ENCODE measurements at regions not wholly inside any gene's neighbourhood (a gene's known extent, or its start where the extent isn't known, plus 50 kb on each side); places are given as distances from the start of the nearest gene placed in this dataset.

DNA sequence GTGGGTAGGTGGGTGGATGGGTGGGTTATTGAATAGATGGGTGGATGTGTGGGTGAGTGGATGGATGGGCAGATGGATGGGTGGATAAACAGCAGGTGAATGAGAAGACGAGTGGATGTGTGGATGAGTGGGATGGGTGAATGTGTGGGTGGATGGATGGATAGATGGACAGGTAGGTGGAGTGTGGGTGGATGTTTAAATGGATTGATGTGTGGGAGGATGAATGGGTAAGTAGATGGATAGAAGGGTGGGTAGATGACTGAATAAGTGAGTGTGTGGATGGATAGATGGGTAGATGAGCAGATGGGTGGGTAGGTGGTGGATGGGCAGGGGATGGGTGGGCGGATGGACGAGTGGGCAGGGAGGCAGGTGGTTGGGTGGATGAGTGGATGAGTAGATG, 397.6 kb upstream of the IRX4 start:
- no peak overlapping the region for H3K4me3 Mint-ChIP-seq
- no peaks in the 10 kb centered on the region for H3K27me3 Mint-ChIP-seq (ENCODE audit: low read depth)
- H3K36me3 Mint-ChIP-seq (ENCODE audit: low read depth), result no peaks in the 10 kb centered on the region
- H3K9me3 Mint-ChIP-seq, result no peaks in the 10 kb centered on the region
- H3K27ac Mint-ChIP-seq, result no peak overlapping the region
- H3K4me1 Mint-ChIP-seq (ENCODE audit: low read depth), result no peaks in the 10 kb centered on the region

DNA sequence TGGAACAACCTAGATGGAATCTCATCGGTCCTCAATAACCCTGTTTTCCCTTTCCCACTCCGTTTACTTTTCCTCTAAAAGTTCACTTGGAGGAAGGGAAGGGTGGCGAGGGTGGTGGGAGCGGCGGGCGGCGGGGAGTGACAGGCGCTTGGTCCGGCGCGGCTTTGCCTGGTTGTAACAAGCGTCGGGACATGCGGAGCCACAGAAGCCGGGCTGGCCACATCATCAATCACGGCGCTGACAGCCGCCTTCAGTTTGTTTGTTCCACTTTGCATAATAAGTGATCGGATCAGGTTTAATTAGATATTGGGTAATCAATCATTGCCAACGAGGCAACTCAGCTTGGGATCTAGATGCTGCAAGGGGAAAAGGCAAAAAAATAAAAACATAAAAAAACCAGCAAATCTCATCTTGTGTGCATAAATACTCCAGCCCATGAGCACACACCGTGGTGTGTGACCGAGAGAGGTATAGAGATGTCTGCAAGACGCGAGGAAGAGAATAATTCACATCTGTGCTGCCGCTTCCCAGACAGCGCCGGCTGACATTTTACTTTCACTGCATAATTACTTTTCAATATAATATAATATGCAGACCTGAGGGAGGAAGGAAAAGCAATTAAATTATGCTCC, 396.2 kb upstream of the IRX4 start:
- H3K4me1 Mint-ChIP-seq (ENCODE audit: low read depth), result no peaks in the 10 kb centered on the region
- H3K27ac Mint-ChIP-seq, result no peak overlapping the region
- H3K27me3 Mint-ChIP-seq (ENCODE audit: low read depth), result no peaks in the 10 kb centered on the region
- H3K9me3 Mint-ChIP-seq, result no peaks in the 10 kb centered on the region
- no peak overlapping the region for H3K4me3 Mint-ChIP-seq
- no peaks in the 10 kb centered on the region for H3K36me3 Mint-ChIP-seq (ENCODE audit: low read depth)

DNA sequence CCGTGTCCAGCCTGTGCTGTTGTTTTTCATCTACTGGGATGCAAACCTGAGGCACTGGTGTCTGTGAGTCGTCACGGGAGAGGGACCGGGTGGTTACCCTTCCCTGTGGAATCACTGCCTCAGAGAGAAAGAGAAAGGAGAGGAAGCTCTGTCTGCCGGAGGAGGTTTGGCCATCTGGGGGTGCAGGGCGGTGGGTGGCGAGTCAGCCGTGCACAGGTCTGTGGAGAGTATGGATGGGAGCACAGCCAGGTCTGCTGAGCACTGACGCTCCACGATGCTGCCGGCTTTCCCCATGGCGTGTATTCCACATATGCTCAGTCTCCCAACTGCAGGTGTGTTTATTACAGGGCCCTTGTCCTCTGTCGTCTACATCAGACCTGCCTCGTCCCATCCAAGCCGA, 395.2 kb upstream of the IRX4 start:
- no peaks in the 10 kb centered on the region for H3K4me1 Mint-ChIP-seq (ENCODE audit: low read depth)
- H3K9me3 Mint-ChIP-seq, result no peaks in the 10 kb centered on the region
- H3K36me3 Mint-ChIP-seq (ENCODE audit: low read depth), result no peaks in the 10 kb centered on the region
- no peaks in the 10 kb centered on the region for H3K27me3 Mint-ChIP-seq (ENCODE audit: low read depth)
- H3K27ac Mint-ChIP-seq, result no peak overlapping the region
- no peak overlapping the region for H3K4me3 Mint-ChIP-seq

DNA sequence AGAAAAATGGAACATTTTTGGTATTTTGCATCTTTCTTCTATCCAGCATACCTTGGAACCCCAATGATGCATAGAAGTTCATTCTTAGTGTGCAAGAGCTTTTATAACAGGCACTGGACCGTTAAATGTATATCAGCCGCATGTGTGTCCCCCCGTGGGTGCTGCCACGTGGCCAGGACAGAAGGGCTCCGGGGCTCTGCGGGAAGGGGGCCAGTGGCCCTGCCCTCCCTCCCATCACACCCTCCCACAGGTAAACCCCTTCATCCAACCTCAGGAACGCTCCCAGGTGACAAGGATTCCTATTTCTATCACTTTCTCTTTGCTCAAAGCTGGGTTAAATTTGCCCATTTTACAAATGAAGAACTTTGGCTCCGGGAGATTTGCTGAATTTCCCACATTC, 393.4 kb upstream of the IRX4 start:
- Mint-ChIP-seq H3K27me3 (ENCODE audit: low read depth) (no peaks in the 10 kb centered on the region), H3K9me3 (no peaks in the 10 kb centered on the region), H3K4me3 (no peak overlapping the region), H3K27ac (no peak overlapping the region), H3K36me3 (ENCODE audit: low read depth) (no peaks in the 10 kb centered on the region), H3K4me1 (ENCODE audit: low read depth) (no peaks in the 10 kb centered on the region)

DNA sequence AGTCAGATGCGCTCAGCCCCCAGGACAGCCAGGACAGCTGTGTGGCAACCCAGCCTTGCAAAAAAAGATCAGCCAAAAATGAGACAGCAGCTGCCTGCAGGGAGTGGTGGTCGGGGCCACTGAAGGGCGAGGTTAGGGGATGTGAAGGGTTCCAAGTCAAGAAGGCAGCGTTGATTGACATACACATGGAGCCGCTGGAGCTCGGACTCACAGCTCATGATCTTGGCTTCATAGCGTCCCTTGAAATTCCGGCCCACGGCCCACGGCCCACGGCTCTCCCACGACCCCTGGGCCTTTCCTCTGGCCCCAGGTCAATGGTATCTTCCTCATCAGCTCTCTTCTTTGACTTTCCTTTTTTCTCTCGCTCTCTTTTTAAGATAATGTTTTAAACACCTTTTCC, 390.0 kb upstream of the IRX4 start:
- Mint-ChIP-seq H3K36me3 (ENCODE audit: low read depth) (no peaks in the 10 kb centered on the region), H3K4me1 (ENCODE audit: low read depth) (no peaks in the 10 kb centered on the region), H3K9me3 (no peaks in the 10 kb centered on the region), H3K4me3 (no peak overlapping the region), H3K27ac (no peak overlapping the region), H3K27me3 (ENCODE audit: low read depth) (no peaks in the 10 kb centered on the region)

DNA sequence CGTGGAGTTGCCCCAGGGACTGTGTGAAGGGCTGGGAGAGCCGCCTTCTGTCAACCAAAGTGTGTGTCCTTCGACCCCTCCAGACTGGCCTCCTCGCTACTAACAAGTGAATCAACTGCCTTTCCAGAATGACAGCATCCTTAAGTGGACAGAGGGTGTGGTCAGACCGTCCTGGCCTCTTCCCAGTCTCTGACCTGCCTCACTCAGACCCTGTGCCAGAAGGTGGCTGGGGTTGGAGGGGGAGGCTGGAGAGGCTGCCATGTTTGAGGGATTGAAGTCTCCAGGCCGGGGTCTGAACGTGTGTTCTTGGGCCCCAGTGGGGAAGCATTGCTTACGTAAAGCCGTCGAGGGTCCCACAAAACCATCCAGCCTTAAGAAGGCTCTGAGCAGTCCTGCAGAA, 389.3 kb upstream of the IRX4 start:
- Mint-ChIP-seq H3K9me3 (no peaks in the 10 kb centered on the region), H3K27ac (no peak overlapping the region), H3K27me3 (ENCODE audit: low read depth) (no peaks in the 10 kb centered on the region), H3K36me3 (ENCODE audit: low read depth) (no peaks in the 10 kb centered on the region), H3K4me3 (no peak overlapping the region), H3K4me1 (ENCODE audit: low read depth) (no peaks in the 10 kb centered on the region)

DNA sequence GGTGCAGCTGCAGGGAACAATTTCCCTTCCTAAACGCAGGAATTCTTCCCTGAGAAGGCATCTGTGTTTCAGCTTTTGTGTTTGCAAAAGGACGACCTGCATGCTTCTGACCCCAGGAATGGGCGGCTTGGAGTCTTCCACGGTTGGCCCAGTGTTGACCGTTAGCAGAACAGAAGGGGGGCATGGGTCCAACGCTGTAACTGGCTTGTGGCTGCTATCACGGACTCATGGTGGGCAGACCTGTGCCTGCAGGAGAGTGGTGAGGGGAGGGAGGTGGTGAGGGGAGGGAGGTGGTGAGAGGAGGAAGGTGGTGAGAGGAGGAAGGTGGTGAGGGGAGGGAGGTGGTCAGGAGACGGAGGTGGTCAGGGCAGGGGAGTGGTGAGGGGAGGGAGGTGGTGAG, 388.6 kb upstream of the IRX4 start:
- Mint-ChIP-seq H3K27me3 (ENCODE audit: low read depth) (no peaks in the 10 kb centered on the region), H3K9me3 (no peaks in the 10 kb centered on the region), H3K4me3 (no peak overlapping the region), H3K4me1 (ENCODE audit: low read depth) (no peaks in the 10 kb centered on the region), H3K27ac (no peak overlapping the region), H3K36me3 (ENCODE audit: low read depth) (no peaks in the 10 kb centered on the region)

DNA sequence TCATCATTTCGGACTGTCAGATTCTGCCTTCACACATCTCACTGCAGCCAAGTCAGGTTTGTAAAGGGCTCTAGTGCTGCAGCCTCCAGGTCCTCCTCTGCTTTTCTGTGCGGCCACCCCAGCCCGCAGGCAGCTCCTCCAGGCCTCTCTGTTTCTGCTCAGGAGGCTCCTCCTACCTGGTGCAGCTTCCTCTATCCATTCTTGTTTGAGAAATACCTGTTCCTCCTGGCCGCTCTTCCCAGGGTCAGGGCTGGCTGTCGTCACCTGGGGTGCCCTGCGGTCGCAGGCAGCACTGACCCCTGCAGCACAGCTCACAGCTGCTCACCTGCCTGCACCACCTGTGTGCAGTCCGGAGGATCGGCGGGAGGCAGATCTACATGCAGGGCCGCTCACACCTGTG, 387.7 kb upstream of the IRX4 start:
- H3K9me3 Mint-ChIP-seq, result no peaks in the 10 kb centered on the region
- H3K27me3 Mint-ChIP-seq (ENCODE audit: low read depth), result no peaks in the 10 kb centered on the region
- no peaks in the 10 kb centered on the region for H3K4me1 Mint-ChIP-seq (ENCODE audit: low read depth)
- H3K27ac Mint-ChIP-seq, result no peak overlapping the region
- no peaks in the 10 kb centered on the region for H3K36me3 Mint-ChIP-seq (ENCODE audit: low read depth)
- no peak overlapping the region for H3K4me3 Mint-ChIP-seq

DNA sequence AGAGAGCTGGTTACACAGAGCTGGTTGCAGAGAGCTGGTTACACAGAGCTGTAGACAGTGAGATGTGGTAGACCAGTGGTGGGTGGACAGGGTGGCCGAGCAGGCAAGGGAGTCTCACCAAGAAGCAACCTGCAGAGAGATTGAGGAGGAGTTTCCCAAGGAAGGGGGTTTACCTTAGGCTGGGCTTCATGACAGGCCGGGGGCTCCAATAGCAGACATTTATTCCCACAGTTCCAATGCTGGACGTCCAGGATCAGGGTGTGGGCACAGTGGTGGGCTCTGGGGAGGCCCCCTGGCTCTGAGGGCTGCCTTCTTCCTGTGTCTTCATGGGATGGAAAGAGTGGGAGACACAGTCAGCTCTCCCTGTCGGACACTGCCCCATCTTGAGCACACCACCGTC, 386.9 kb upstream of the IRX4 start:
- no peak overlapping the region for H3K4me3 Mint-ChIP-seq

DNA sequence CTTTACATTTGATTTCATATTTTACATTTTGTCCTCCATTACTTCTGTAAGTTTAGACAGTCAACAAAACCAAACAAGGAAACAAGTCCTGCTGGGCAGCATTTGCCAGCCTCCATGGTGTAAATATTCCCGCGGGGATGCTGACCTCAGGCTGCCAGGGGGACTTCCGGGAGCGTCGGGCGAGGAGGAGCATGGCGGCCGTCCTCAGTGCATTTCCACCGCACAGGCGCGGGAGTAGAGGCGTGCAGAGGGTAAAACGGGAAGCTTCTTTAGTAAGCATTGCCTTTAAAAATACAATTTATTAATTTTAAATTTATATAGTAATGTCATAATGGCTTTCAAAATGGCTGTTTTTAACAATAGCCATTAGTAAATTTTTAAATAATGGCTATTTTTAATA, 385.3 kb upstream of the IRX4 start:
- H3K36me3 Mint-ChIP-seq (ENCODE audit: low read depth), result no peaks in the 10 kb centered on the region
- H3K9me3 Mint-ChIP-seq, result no peaks in the 10 kb centered on the region
- H3K4me3 Mint-ChIP-seq, result no peak overlapping the region
- H3K27ac Mint-ChIP-seq, result no peak overlapping the region
- no peaks in the 10 kb centered on the region for H3K4me1 Mint-ChIP-seq (ENCODE audit: low read depth)
- H3K27me3 Mint-ChIP-seq (ENCODE audit: low read depth), result no peaks in the 10 kb centered on the region

More for the DNA sequence above, 386.9 kb upstream of the IRX4 start:
- H3K27me3 Mint-ChIP-seq (ENCODE audit: low read depth), result no peaks in the 10 kb centered on the region
- no peaks in the 10 kb centered on the region for H3K36me3 Mint-ChIP-seq (ENCODE audit: low read depth)
- H3K27ac Mint-ChIP-seq, result no peak overlapping the region
- no peaks in the 10 kb centered on the region for H3K4me1 Mint-ChIP-seq (ENCODE audit: low read depth)
- no peaks in the 10 kb centered on the region for H3K9me3 Mint-ChIP-seq

DNA sequence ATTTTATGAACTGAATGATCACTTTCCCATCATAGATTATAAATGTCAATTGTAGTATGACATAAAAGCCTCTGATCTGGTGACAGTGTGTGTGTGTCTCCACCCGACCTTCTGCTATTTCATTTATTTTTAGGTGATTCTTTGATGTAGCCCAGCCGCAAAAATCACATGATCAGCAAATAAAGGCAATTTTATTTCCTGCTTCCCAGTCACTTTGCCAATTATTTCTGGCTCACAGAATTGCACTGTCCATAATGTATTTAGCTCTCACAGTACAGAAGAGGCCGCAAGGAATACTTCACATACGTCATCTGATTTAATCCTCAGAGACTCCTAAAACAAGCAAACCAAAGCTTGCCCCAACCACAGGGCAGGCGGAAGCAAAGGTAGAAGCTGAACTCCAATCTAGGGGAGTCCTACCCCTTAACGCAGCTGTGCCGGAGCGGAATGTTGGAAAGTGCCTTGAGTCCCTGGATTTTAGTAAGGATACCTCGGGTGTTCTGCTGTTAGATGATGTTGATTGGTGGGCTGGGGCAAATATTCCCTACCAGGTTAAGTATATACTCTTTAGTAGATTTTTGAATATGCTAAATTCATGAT, 384.0 kb upstream of the IRX4 start:
- no peaks in the 10 kb centered on the region for H3K9me3 Mint-ChIP-seq
- H3K27me3 Mint-ChIP-seq (ENCODE audit: low read depth), result no peaks in the 10 kb centered on the region
- no peak overlapping the region for H3K27ac Mint-ChIP-seq
- no peak overlapping the region for H3K4me3 Mint-ChIP-seq
- no peaks in the 10 kb centered on the region for H3K36me3 Mint-ChIP-seq (ENCODE audit: low read depth)
- no peaks in the 10 kb centered on the region for H3K4me1 Mint-ChIP-seq (ENCODE audit: low read depth)

DNA sequence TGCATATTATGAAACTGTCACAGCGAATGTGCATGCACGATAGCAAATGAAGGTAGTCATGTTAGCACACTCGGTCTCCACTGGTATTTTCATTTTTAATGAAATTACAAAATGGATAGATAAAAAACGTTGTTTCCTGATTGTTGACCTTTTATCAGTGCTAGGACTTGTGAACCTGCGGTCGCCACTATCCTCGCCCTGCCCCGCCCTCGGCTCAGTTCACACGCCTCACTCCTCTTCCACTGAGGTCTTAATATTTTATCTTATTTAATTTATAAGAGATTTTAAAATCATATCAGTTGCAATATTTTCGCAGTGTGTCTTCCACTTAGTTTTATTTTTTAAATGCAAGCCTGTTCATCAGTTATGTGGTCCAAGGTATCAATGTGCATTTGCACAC, 382.6 kb upstream of the IRX4 start:
- Mint-ChIP-seq H3K27me3 (ENCODE audit: low read depth) (no peaks in the 10 kb centered on the region), H3K4me3 (no peak overlapping the region), H3K27ac (no peak overlapping the region), H3K9me3 (no peaks in the 10 kb centered on the region), H3K36me3 (ENCODE audit: low read depth) (no peaks in the 10 kb centered on the region), H3K4me1 (ENCODE audit: low read depth) (no peaks in the 10 kb centered on the region)

DNA sequence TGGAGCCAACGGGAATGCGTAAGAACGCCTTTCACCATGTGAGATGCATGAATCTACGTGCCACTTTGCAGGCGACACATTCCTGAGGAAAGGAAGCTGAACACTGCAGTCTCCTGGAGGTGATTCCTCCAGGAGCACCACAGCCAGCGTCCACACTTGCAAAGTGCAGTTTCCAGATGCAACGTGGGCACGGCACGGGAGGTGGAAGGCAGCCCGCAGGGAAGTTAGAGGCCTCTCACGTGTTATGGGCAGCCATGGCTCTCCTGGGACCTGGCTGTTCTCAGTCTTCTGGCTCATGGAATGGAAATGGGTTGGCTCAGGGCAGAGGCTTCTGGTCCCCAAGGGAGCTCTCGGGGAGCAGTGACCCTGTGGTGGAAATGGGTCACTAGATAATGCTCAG, 381.0 kb upstream of the IRX4 start:
- no peaks in the 10 kb centered on the region for H3K27me3 Mint-ChIP-seq (ENCODE audit: low read depth)
- no peaks in the 10 kb centered on the region for H3K36me3 Mint-ChIP-seq (ENCODE audit: low read depth)
- H3K4me1 Mint-ChIP-seq (ENCODE audit: low read depth), result no peaks in the 10 kb centered on the region
- H3K27ac Mint-ChIP-seq, result no peak overlapping the region
- no peaks in the 10 kb centered on the region for H3K9me3 Mint-ChIP-seq
- H3K4me3 Mint-ChIP-seq, result no peak overlapping the region

DNA sequence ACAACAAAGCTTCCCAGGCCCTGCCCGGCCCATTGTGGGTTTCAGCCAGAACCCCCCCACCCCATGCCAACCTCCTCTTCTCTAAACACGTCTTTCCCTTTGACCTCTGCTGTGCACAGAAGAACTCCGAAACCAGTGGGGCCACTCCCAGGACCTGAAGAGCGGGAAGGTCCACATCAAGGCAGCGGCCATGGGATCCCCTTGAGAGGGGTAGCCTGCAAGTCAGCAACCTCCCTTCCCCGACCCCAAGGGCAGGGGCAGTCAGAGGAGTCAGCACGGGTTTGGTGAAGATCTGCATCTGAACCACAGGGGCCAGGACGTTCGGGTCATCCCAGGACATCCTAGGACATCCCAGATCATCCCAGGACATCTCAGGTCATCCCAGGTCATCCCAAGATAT, 379.9 kb upstream of the IRX4 start:
- Mint-ChIP-seq H3K36me3 (ENCODE audit: low read depth) (no peaks in the 10 kb centered on the region), H3K27me3 (ENCODE audit: low read depth) (no peaks in the 10 kb centered on the region), H3K9me3 (no peaks in the 10 kb centered on the region), H3K4me3 (no peak overlapping the region), H3K4me1 (ENCODE audit: low read depth) (no peaks in the 10 kb centered on the region), H3K27ac (no peak overlapping the region)

DNA sequence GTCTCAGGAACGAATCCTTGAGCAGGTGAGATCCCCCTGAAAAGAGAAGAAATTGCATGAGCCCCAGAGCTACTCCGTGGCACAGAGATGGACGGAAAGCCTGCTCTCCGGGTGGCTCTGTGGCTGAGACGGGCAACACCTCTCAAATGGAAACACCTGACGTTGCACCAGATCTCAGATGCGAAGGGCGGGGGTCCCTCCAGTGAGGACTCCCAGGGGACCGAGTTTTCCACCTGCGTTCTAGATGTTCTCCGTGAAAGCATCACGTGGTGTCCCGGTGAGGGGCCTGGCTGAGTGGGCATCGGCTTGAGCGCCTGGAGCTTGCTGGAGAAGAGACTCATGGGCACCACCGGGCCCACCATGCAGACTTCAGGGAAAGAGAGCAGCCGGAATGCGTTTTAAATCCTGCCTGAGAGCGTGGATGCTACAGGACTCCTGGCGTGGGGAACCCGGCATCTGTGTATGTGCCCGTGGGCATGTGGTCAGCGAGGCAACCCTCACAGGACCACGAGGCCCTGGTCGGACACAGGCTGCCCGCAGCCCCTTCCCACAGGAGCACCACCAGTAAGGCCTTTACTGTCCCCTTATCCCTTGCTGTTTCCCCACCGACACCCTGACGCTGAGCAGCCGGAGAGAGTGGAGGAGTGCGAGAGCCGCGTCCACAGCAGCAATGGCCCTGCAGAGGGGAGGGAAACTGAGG, 378.4 kb upstream of the IRX4 start:
- Mint-ChIP-seq H3K4me3 (no peak overlapping the region), H3K4me1 (ENCODE audit: low read depth) (no peaks in the 10 kb centered on the region), H3K27ac (no peak overlapping the region), H3K27me3 (ENCODE audit: low read depth) (no peaks in the 10 kb centered on the region), H3K36me3 (ENCODE audit: low read depth) (no peaks in the 10 kb centered on the region), H3K9me3 (no peaks in the 10 kb centered on the region)

Measured in T-helper 1 cell treated with Interleukin-12 subunit alpha and Interleukin-12 subunit beta and Interleukin-4 antibody, amounts not matched to agents 30 μg/mL and 1 μg/mL, for 36 hours (primary cell).